ENCODE measurements at regions not wholly inside any gene's neighbourhood (a gene's known extent, or its start where the extent isn't known, plus 50 kb on each side); places are given as distances from the start of the nearest gene placed in this dataset.

DNA sequence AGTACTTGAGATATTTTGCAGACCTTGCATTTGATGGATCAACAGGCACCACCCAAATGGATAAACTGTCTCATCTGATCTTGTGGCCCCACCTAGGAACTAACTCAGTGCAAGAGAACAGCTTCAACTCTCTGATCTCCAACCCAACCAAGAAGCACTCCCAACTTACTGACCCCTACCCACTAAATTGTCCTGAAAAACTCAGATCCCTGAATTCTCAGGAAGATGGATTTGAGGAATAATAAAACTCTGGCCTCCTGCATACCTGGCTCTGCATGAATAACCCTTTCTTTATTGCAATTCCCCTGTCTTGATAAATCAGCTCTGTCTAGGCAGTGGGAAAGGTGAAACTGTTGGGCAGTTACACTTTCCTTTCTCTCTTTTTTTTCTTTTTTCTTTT, 247.9 kb downstream of the ZPLD1 start:
- Histone ChIP-seq H3K4me3 (ENCODE audit: extremely low read depth, insufficient read depth, low read length, poor library complexity, severe bottlenecking) (no peak overlapping the region), H3K27ac (ENCODE audit: low read depth, low read length, severe bottlenecking) (no peak overlapping the region), H3K9me3 (ENCODE audit: control insufficient read depth, low read length) (no peaks in the 10 kb centered on the region), H3K4me1 (ENCODE audit: control insufficient read depth, insufficient read depth, low read length, poor library complexity, severe bottlenecking) (no peaks in the 10 kb centered on the region), H3K36me3 (ENCODE audit: control insufficient read depth, insufficient read depth, low read length) (no peaks in the 10 kb centered on the region)

DNA sequence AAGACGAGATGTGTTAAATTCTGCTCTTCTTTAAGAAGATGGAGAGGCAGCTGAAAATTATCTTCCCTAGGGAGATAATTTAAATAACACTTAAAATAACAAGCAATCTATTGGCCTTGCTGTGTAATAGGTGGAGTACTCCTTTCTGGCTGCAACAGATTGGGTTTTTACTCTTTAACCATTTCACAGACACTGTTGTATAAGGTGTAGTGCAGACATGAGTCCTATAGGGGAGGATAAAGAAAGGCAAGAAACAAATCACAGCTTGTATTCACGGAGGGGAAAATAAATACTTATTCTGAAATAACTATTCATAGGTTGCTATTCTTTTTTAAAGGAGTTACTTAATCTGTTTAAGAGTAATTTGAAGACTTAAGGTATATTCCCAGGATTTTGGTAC, 252.0 kb downstream of the ZPLD1 start:
- H3K27ac ChIP-seq (ENCODE audit: low read depth, low read length, severe bottlenecking), result no peak overlapping the region

DNA sequence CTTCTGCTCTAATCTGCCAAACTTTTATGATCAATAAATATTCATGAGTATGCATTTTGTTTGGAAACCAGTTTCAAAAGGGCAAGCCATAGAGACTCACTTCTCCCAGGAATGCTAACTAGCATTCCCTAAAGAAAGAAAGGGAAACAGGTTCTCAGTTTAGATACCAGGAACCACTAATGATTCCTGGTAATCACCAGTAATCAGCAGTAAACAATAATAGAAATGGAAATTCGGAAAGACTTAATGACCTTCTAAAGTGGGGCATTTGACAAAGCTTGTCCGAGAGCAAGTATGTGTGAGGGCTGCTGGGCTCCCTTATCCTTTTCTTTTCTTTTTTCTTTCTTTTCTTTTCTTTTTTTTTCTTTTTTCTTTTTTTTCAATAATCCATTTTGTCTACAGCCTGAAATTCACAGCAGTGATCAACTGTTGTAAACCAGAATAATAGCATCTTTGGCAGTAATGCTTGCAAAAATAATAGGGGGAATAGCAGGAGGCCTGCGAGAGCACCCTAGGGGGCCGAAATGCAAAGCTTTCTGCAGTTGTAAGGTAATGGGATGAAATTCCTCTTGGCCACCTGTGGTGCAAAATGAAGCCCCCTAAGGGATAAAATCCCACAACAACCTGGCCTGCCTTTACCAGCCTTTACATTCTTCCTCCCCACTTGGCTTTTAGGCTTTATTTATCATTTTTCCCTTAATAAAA, 253.2 kb downstream of the ZPLD1 start:
- no peak overlapping the region for H3K27ac ChIP-seq (ENCODE audit: low read depth, low read length, severe bottlenecking)
- H3K4me1 ChIP-seq (ENCODE audit: control insufficient read depth, insufficient read depth, low read length, poor library complexity, severe bottlenecking), result no peaks in the 10 kb centered on the region
- no peaks in the 10 kb centered on the region for H3K36me3 ChIP-seq (ENCODE audit: control insufficient read depth, insufficient read depth, low read length)
- WGBS, 2 experiments (ENCODE audit: insufficient coverage in 2 of 2), result 63% methylated on average over 2 of the region's 4 CpGs
- H3K9me3 ChIP-seq (ENCODE audit: control insufficient read depth, low read length), result peaks cover 6% of the 10 kb centered on the region
- no peak overlapping the region for H3K4me3 ChIP-seq (ENCODE audit: extremely low read depth, insufficient read depth, low read length, poor library complexity, severe bottlenecking)

More for the DNA sequence above, 252.0 kb downstream of the ZPLD1 start:
- Histone ChIP-seq H3K4me1 (ENCODE audit: control insufficient read depth, insufficient read depth, low read length, poor library complexity, severe bottlenecking) (no peaks in the 10 kb centered on the region), H3K9me3 (ENCODE audit: control insufficient read depth, low read length) (peaks cover 2% of the 10 kb centered on the region), H3K4me3 (ENCODE audit: extremely low read depth, insufficient read depth, low read length, poor library complexity, severe bottlenecking) (no peak overlapping the region), H3K36me3 (ENCODE audit: control insufficient read depth, insufficient read depth, low read length) (no peaks in the 10 kb centered on the region)
- WGBS, 2 experiments (ENCODE audit: insufficient coverage in 2 of 2), result no CpG with 5 or more reads among the region's 2 CpGs

DNA sequence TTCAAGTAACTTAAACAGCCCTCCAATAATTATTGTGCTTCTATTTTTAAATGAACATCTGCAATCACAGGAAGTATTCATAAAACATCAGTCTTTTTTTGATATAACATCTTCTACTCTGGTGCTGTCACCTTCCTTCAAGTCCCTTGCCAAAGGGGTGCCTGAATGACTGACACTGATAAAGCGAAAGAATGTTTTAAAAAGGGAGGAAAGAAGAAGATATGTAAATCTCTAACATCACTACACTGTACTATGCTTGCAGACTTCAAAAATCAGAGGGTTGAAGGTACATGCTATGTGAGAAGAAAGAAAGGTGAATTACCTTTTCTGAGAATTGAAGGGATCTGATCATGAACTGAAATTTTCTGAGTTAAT, 253.7 kb downstream of the ZPLD1 start:
- Histone ChIP-seq H3K27ac (ENCODE audit: low read depth, low read length, severe bottlenecking) (no peak overlapping the region), H3K4me3 (ENCODE audit: extremely low read depth, insufficient read depth, low read length, poor library complexity, severe bottlenecking) (no peak overlapping the region), H3K9me3 (ENCODE audit: control insufficient read depth, low read length) (peaks cover 6% of the 10 kb centered on the region), H3K4me1 (ENCODE audit: control insufficient read depth, insufficient read depth, low read length, poor library complexity, severe bottlenecking) (no peaks in the 10 kb centered on the region), H3K36me3 (ENCODE audit: control insufficient read depth, insufficient read depth, low read length) (no peaks in the 10 kb centered on the region)
- no CpG with 5 or more reads among the region's 1 CpG for WGBS, 2 experiments (ENCODE audit: insufficient coverage in 2 of 2)

DNA sequence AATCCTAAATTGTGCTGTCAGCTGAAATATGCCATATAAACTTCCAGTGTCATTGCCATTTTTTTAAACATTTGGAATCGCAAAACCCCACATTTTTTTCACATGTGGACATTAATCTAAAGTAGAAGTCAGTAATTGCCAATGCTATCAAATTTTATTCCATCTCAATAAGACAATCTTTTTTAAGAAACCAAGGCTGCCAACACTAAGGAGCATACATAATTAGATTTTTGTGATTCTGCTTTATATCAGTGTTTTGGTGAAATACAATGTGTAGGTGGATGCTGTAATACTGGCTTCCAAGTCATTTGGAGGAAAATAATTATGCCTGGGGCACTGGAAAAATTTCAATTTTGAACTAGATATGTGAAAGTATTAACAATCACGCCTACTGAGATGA, 256.7 kb downstream of the ZPLD1 start:
- Histone ChIP-seq H3K4me3 (ENCODE audit: extremely low read depth, insufficient read depth, low read length, poor library complexity, severe bottlenecking) (no peak overlapping the region), H3K9me3 (ENCODE audit: control insufficient read depth, low read length) (peaks cover 8% of the 10 kb centered on the region), H3K36me3 (ENCODE audit: control insufficient read depth, insufficient read depth, low read length) (no peaks in the 10 kb centered on the region), H3K4me1 (ENCODE audit: control insufficient read depth, insufficient read depth, low read length, poor library complexity, severe bottlenecking) (no peaks in the 10 kb centered on the region), H3K27ac (ENCODE audit: low read depth, low read length, severe bottlenecking) (no peak overlapping the region)
- WGBS, 2 experiments (ENCODE audit: insufficient coverage in 2 of 2), result no CpG with 5 or more reads among the region's 2 CpGs

DNA sequence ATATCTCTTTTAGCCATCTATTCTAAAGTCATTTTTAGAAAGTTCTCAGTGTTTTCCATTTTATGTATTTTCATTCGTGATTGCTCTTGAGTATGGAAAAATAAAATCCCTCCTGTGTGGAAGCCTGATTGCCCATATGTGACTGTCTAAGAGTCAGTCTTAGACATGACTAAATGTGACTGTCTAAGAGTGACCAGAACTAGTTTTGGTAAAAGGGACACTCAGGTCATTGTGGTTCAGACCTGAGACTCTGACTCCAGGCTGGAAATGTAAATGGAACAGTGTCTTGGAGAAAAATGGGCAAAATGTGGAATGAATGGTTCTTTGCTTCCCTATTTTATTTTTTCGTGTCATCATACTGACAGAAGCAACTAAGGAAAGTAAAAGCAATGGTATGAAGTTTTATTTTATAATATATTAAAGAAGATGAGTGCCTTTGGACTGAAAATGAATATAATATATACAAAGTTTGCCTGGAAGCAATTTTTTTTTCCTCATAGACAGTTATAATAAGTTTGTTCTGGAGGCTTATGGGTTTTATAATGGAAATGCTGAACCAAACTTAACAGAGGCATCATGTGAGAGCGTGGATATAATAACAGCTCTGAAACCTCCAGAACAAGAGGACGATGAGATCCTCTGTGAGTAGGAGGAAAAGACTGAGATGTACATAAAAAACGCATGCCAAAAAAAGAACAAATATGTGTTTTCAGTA, 264.4 kb downstream of the ZPLD1 start:
- H3K4me1 ChIP-seq (ENCODE audit: control insufficient read depth, insufficient read depth, low read length, poor library complexity, severe bottlenecking), result no peaks in the 10 kb centered on the region
- no peak overlapping the region for H3K27ac ChIP-seq (ENCODE audit: low read depth, low read length, severe bottlenecking)
- no peak overlapping the region for H3K4me3 ChIP-seq (ENCODE audit: extremely low read depth, insufficient read depth, low read length, poor library complexity, severe bottlenecking)
- no peaks in the 10 kb centered on the region for H3K36me3 ChIP-seq (ENCODE audit: control insufficient read depth, insufficient read depth, low read length)
- H3K9me3 ChIP-seq (ENCODE audit: control insufficient read depth, low read length), result peaks cover 2% of the 10 kb centered on the region
- WGBS, 2 experiments (ENCODE audit: insufficient coverage in 2 of 2), result 90 to 91% methylated on average over 3 of the region's 5 CpGs

DNA sequence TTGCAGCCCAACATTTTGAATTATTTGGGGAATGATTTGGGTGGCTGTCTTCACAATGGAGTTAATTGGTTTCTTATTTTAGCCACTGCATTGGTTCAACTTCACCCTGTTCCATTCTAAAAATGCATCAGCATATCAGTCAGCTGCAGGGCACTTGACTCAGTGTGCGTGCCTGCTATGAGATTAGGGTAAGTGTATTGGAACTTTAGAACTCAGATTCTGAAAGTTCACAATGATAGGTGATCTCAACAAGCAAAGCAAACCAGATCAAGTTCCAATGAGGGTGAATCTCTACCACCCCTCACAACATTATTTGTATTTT, 265.0 kb downstream of the ZPLD1 start:
- H3K9me3 ChIP-seq (ENCODE audit: control insufficient read depth, low read length), result no peaks in the 10 kb centered on the region
- no CpG with 5 or more reads among the region's 1 CpG for WGBS, 2 experiments (ENCODE audit: insufficient coverage in 2 of 2)

DNA sequence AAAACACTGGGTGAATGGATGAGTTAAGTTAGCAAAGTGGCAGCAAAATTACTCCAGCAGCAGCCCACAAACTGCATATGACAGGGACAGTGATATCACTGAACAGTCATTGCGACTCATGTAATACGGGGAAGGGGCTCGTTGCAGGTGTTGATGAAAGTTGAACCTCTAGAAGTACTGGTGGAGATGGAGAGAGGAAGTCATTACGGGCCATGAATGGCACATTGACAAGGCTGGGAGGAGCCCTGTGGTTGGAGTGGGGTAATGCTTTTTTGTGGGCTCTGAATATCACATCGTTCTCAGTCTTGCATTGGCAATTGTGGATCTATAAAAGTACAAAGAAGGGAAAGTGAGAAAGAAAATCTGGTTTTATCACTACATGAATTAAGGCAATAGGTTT, 278.1 kb downstream of the ZPLD1 start:
- no peak overlapping the region for H3K4me3 ChIP-seq (ENCODE audit: extremely low read depth, insufficient read depth, low read length, poor library complexity, severe bottlenecking)
- H3K4me1 ChIP-seq (ENCODE audit: control insufficient read depth, insufficient read depth, low read length, poor library complexity, severe bottlenecking), result no peaks in the 10 kb centered on the region
- no peaks in the 10 kb centered on the region for H3K36me3 ChIP-seq (ENCODE audit: control insufficient read depth, insufficient read depth, low read length)
- no peak overlapping the region for H3K27ac ChIP-seq (ENCODE audit: low read depth, low read length, severe bottlenecking)
- no peaks in the 10 kb centered on the region for H3K9me3 ChIP-seq (ENCODE audit: control insufficient read depth, low read length)
- 92 to 96% methylated on average over 4 to 5 of the region's 5 CpGs for WGBS, 2 experiments (ENCODE audit: insufficient coverage in 2 of 2)

More for the DNA sequence above, 265.0 kb downstream of the ZPLD1 start:
- Histone ChIP-seq H3K4me1 (ENCODE audit: control insufficient read depth, insufficient read depth, low read length, poor library complexity, severe bottlenecking) (no peaks in the 10 kb centered on the region), H3K4me3 (ENCODE audit: extremely low read depth, insufficient read depth, low read length, poor library complexity, severe bottlenecking) (no peak overlapping the region), H3K27ac (ENCODE audit: low read depth, low read length, severe bottlenecking) (no peak overlapping the region), H3K36me3 (ENCODE audit: control insufficient read depth, insufficient read depth, low read length) (no peaks in the 10 kb centered on the region)

DNA sequence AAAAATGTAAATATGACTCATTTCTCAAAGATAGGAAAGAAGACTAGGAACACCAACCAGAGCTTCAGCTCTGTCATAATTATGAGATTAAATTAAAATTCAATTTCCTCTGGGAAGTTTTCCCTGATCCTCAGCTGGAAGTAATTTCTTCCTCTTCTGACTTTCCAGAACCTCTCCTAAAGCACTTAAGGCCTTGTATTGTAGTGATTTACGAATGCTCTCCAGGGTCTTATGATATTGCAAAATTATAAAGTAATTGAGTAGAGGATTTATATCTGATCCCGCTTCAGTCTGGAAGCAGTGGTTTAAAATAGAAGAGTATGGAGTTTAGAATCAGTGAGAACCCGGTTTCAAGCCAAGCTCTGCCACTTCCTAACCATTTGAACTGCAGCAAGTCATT, 279.8 kb downstream of the ZPLD1 start:
- 100% methylated on average over 1 to 2 of the region's 3 CpGs for WGBS, 2 experiments (ENCODE audit: insufficient coverage in 2 of 2)
- H3K27ac ChIP-seq (ENCODE audit: low read depth, low read length, severe bottlenecking), result no peak overlapping the region

DNA sequence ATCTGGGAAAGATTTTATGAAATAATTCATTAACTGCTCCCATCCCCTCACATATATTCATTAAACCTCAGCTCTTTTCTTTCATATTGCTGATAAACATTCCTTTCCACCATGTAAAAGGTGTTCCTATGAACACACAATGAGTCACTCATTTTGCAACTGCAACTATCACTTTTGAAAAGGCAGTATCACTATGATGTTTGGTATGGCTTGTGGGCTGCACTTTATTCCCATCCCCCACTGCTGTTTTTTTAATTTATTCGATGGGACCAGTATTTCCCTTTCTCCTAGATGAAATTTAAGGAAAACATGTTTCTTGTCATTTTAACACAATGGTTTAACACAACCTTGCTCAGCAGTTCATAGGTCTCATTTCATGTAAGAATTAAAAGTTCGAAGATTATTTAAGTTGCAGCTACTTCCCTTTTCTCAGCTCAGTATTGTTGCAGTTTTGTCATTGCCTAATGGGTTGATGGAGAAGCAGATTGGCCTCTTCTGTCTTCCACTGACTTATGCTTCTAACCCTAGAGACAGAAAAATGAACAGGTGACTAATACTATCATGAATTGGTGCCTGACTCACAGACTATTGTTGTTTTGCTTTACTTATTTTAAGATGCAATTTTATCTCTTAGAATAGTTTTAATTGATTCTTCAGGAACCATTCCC, 280.3 kb downstream of the ZPLD1 start:
- Histone ChIP-seq H3K4me1 (ENCODE audit: control insufficient read depth, insufficient read depth, low read length, poor library complexity, severe bottlenecking) (no peaks in the 10 kb centered on the region), H3K36me3 (ENCODE audit: control insufficient read depth, insufficient read depth, low read length) (no peaks in the 10 kb centered on the region), H3K9me3 (ENCODE audit: control insufficient read depth, low read length) (no peaks in the 10 kb centered on the region), H3K4me3 (ENCODE audit: extremely low read depth, insufficient read depth, low read length, poor library complexity, severe bottlenecking) (no peak overlapping the region), H3K27ac (ENCODE audit: low read depth, low read length, severe bottlenecking) (no peak overlapping the region)
- 71 to 100% methylated on average over 1 of the region's 2 CpGs for WGBS, 2 experiments (ENCODE audit: insufficient coverage in 2 of 2)

More for the DNA sequence above, 279.8 kb downstream of the ZPLD1 start:
- Histone ChIP-seq H3K4me1 (ENCODE audit: control insufficient read depth, insufficient read depth, low read length, poor library complexity, severe bottlenecking) (no peaks in the 10 kb centered on the region), H3K9me3 (ENCODE audit: control insufficient read depth, low read length) (no peaks in the 10 kb centered on the region), H3K36me3 (ENCODE audit: control insufficient read depth, insufficient read depth, low read length) (no peaks in the 10 kb centered on the region), H3K4me3 (ENCODE audit: extremely low read depth, insufficient read depth, low read length, poor library complexity, severe bottlenecking) (no peak overlapping the region)

DNA sequence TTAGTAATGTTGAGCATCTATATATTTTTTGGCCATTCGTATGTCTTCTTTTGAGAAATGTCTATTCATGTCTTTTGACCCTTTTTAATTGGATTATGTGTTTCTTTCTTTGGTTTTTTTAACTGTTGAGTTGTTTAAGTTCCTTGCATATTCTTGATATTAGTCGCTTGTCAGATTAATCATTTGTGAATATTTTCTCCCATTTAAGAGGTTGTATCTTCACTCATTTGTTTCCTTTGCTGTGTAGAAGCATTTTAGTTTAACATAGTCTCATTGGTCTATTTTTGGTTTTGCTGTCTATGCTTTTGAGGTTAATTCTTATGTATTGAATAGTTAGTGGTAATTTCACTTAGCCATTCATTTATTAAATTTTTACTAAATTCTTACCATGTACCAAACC, 283.8 kb downstream of the ZPLD1 start:
- H3K9me3 ChIP-seq (ENCODE audit: control insufficient read depth, low read length), result no peaks in the 10 kb centered on the region
- no peak overlapping the region for H3K27ac ChIP-seq (ENCODE audit: low read depth, low read length, severe bottlenecking)
- no peaks in the 10 kb centered on the region for H3K36me3 ChIP-seq (ENCODE audit: control insufficient read depth, insufficient read depth, low read length)
- WGBS, 2 experiments (ENCODE audit: insufficient coverage in 2 of 2), result 67 to 75% methylated on average over 1 of the region's 2 CpGs
- no peaks in the 10 kb centered on the region for H3K4me1 ChIP-seq (ENCODE audit: control insufficient read depth, insufficient read depth, low read length, poor library complexity, severe bottlenecking)
- H3K4me3 ChIP-seq (ENCODE audit: extremely low read depth, insufficient read depth, low read length, poor library complexity, severe bottlenecking), result no peak overlapping the region
